IMR-90 (cell line): ENCODE measurements at regions not wholly inside any gene's neighbourhood (a gene's known extent, or its start where the extent isn't known, plus 50 kb on each side); places are given as distances from the start of the nearest gene placed in this dataset.

ENCODE experiments used
- ATAC-seq: fragments of 200-7000 bp; cut with Tn5 transposase; 2 replicates; pipeline ENCODE4 v1.9.1; 2020; ENCODE audit warnings: low read depth, mild to moderate bottlenecking, moderate library complexity
- BruUV-seq: library from RNA; stranded (reverse); fragments of 400-500 nt; replicated peaks from 2 replicates; lab custom pipeline; 2021; lab: Mats Ljungman, UMichigan
- CTCF ChIA-PET: fragments of 300-600 bp; formaldehyde crosslinking; extraction: SDS; loops from one replicate; lab custom pipeline; 2021; ENCODE audit warnings: antibody characterized with exemption; lab: Yijun Ruan, JAX
- POLR2A ChIA-PET: fragments of 300-600 bp; sonication (Branson Sonifier 250); formaldehyde crosslinking; loops from one replicate; lab custom pipeline; 2022; ENCODE audit warnings: antibody characterized with exemption; ENCODE audit not compliant: unreplicated experiment; lab: Charles Lee
- DNase-seq: peaks from one replicate; pipeline ENCODE4 v3.0.0; 2013
- H2AFZ ChIP-seq: replicated peaks from 2 replicates; pipeline ENCODE3; 2013; ENCODE audit warnings: low read length, mild to moderate bottlenecking; ENCODE audit not compliant: poor library complexity
- H2AK5ac ChIP-seq: 2 replicates; pipeline ENCODE4 v1.6.1; 2013; ENCODE audit warnings: low read depth, low read length, inconsistent platforms
- H2AK9ac ChIP-seq: replicated peaks from 2 replicates; pipeline ENCODE3; 2013; ENCODE audit warnings: mild to moderate bottlenecking, low read depth, low read length, moderate library complexity; ENCODE audit not compliant: poor library complexity
- H2BK120ac ChIP-seq: 2 replicates; pipeline ENCODE4 v1.6.1; 2013; ENCODE audit warnings: low read depth, low read length, inconsistent platforms
- H2BK15ac ChIP-seq: 3 replicates; pipeline ENCODE4 v1.6.1; 2013; ENCODE audit warnings: low read depth, low read length, inconsistent platforms
- H2BK20ac ChIP-seq: 2 replicates; pipeline ENCODE4 v1.6.1; 2013; ENCODE audit warnings: low read depth, mild to moderate bottlenecking, inconsistent platforms, low read length, moderate library complexity
- H2BK5ac ChIP-seq: 2 replicates; pipeline ENCODE4 v1.6.1; 2013; ENCODE audit warnings: mild to moderate bottlenecking, low read depth, low read length, inconsistent platforms; ENCODE audit not compliant: poor library complexity, severe bottlenecking
- H3K14ac ChIP-seq: replicated peaks from 2 replicates; pipeline ENCODE4 v1.6.1; 2013; ENCODE audit warnings: low read depth, low read length, inconsistent platforms
- H3K18ac ChIP-seq: 2 replicates; pipeline ENCODE4 v1.6.1; 2013; ENCODE audit warnings: low read depth, low read length, control low read depth
- H3K23ac ChIP-seq: 2 replicates; pipeline ENCODE4 v1.6.1; 2013; ENCODE audit warnings: low read depth, low read length, inconsistent platforms
- H3K27ac ChIP-seq: 2 replicates; pipeline ENCODE4 v1.5.1; 2013; ENCODE audit warnings: mild to moderate bottlenecking, control low read depth, low read length; ENCODE audit not compliant: insufficient read depth
- H3K27me3 ChIP-seq: 2 replicates; pipeline ENCODE4 v1.6.1; 2013; ENCODE audit warnings: low read length; ENCODE audit not compliant: control insufficient read depth, insufficient read depth
- H3K36me3 ChIP-seq: 2 replicates; pipeline ENCODE4 v1.6.1; 2013; ENCODE audit warnings: low read length, mixed read lengths; ENCODE audit not compliant: control insufficient read depth, insufficient read depth
- H3K4ac ChIP-seq: 2 replicates; pipeline ENCODE4 v1.6.1; 2013; ENCODE audit warnings: low read depth, low read length, inconsistent platforms
- H3K4me1 ChIP-seq: 2 replicates; pipeline ENCODE4 v1.6.1; 2013; ENCODE audit warnings: low read length, mixed read lengths; ENCODE audit not compliant: control insufficient read depth, insufficient read depth
- H3K4me2 ChIP-seq: 2 replicates; pipeline ENCODE4 v1.6.1; 2013; ENCODE audit warnings: low read depth, mild to moderate bottlenecking, control low read depth, low read length, moderate library complexity
- H3K4me3 ChIP-seq: 2 replicates; pipeline ENCODE4 v1.5.1; 2013; ENCODE audit warnings: low read depth, mild to moderate bottlenecking, control low read depth, low read length, moderate library complexity; ENCODE audit not compliant: insufficient read depth
- H3K56ac ChIP-seq: 2 replicates; pipeline ENCODE4 v1.6.1; 2013; ENCODE audit warnings: low read length, inconsistent platforms; ENCODE audit not compliant: insufficient read depth; ENCODE audit errors: extremely low read depth
- H3K79me1 ChIP-seq, 2 experiments: 2 replicates each; pipeline ENCODE4 v1.6.1; 2013; ENCODE audit warnings: low read length in 2 of 2, inconsistent platforms in 1 of 2, low read depth in 1 of 2
- H3K9ac ChIP-seq: 2 replicates; pipeline ENCODE4 v1.6.1; 2013; ENCODE audit warnings: low read depth, low read length, control low read depth
- H3K9me1 ChIP-seq: 2 replicates; pipeline ENCODE4 v1.6.1; 2013; ENCODE audit warnings: low read length, inconsistent platforms; ENCODE audit not compliant: insufficient read depth
- H3K9me3 ChIP-seq: 2 replicates; pipeline ENCODE4 v1.6.1; 2013; ENCODE audit warnings: low read length; ENCODE audit not compliant: control insufficient read depth, insufficient read depth
- H4K20me1 ChIP-seq: 2 replicates; pipeline ENCODE4 v1.6.1; 2013; ENCODE audit warnings: low read length, inconsistent platforms; ENCODE audit not compliant: insufficient read depth
- H4K5ac ChIP-seq: 2 replicates; pipeline ENCODE4 v1.6.1; 2013; ENCODE audit warnings: mild to moderate bottlenecking, low read depth, low read length, control low read depth
- H4K8ac ChIP-seq, 2 experiments: 2 replicates each; pipeline ENCODE4 v1.6.1; 2013; ENCODE audit warnings: low read depth in 2 of 2, low read length in 2 of 2, control low read depth in 1 of 2, inconsistent platforms in 1 of 2
- H4K91ac ChIP-seq: 2 replicates; pipeline ENCODE4 v1.6.1; 2013; ENCODE audit warnings: low read depth, low read length, inconsistent platforms; ENCODE audit not compliant: insufficient read depth
- CEBPB ChIP-seq: IDR thresholded peaks from 2 replicates; pipeline ENCODE4 v1.6.1; 2012; ENCODE audit warnings: low read depth, low read length, improper control_type of control experiment
- CTCF ChIP-seq: conservative IDR thresholded peaks from 2 replicates; pipeline ENCODE4 v1.5.1; 2012; ENCODE audit warnings: mild to moderate bottlenecking, low read depth, low read length, improper control_type of control experiment
- WGBS, 2 experiments: methylation state at CpG; one replicate each; pipeline versions ENCODE4 v1.1.5 to v1.1.7; 2013; ENCODE audit warnings: missing lambda C conversion rate in 2 of 2; ENCODE audit not compliant: insufficient read length in 1 of 2; ENCODE audit errors: extremely low coverage in 2 of 2; 5-methylcytosine and 5-hydroxymethylcytosine counted together
- dilution Hi-C: fragments of 300-500 bp; cut with HindIII; formaldehyde crosslinking; loops from one replicate; pipeline ENCODE4 v1.14.3; 2018; ENCODE audit warnings: low sequenced_read_pairs; ENCODE audit not compliant: unreplicated experiment
- in situ Hi-C: fragments of 300-500 bp; cut with MboI; formaldehyde crosslinking; loops from 3 replicates; pipeline ENCODE4 v1.14.3; 2019; ENCODE audit warnings: low sequenced_read_pairs, inconsistent platforms, mixed read lengths
- intact Hi-C: fragments of 100-400 bp; cut with micrococcal nuclease; formaldehyde crosslinking; loops from 2 replicates; pipeline ENCODE4 v1.10.0; 2022

GRCh38 chr13:57250472-57250871, 83.5 kb downstream of the PRR20E start:
- H3K4me2 ChIP-seq, result no peak overlapping the region
- H3K36me3 ChIP-seq, result no peaks in the 10 kb centered on the region
- no peak for ATAC-seq
- no peak overlapping the region for H4K8ac ChIP-seq
- H3K18ac ChIP-seq, result no peak overlapping the region
- ChIA-PET CTCF (no interaction called here), POLR2A (no interaction called here)
- H3K4ac ChIP-seq, result no peak overlapping the region
- H4K91ac ChIP-seq, result no peak overlapping the region
- no peak overlapping the region for H2AK5ac ChIP-seq
- DNase-seq, result no peak
- no peak overlapping the region for H3K23ac ChIP-seq
- no peak overlapping the region for H4K5ac ChIP-seq
- H3K79me1 ChIP-seq, result no peaks in the 10 kb centered on the region
- H2BK120ac ChIP-seq, result no peak overlapping the region
- H2AK9ac ChIP-seq, result no peak overlapping the region
- H3K9ac ChIP-seq, result no peak overlapping the region
- dilution Hi-C loops (no loop called here), in situ Hi-C loops (no loop called here), intact Hi-C loops (no loop called here)
- no TSS peak for BruUV-seq
- no peak overlapping the region for H2BK20ac ChIP-seq
- no peaks in the 10 kb centered on the region for H3K4me1 ChIP-seq
- peaks cover 4% of the 10 kb centered on the region; the same call in 1 of the 2 replicates for H3K9me3 ChIP-seq
- no peak overlapping the region for H3K4me3 ChIP-seq
- no peak overlapping the region for H3K14ac ChIP-seq
- no peaks in the 10 kb centered on the region for H4K20me1 ChIP-seq
- no peak overlapping the region for H3K27ac ChIP-seq
- no peak overlapping the region for H2BK5ac ChIP-seq
- H2AFZ ChIP-seq, result no peak overlapping the region
- no CpG with 5 or more reads among the region's 2 CpGs for WGBS, 2 experiments
- no peaks in the 10 kb centered on the region for H3K27me3 ChIP-seq
- TF ChIP-seq CEBPB (no peak), CTCF (no peak)
- H2BK15ac ChIP-seq, result no peak overlapping the region
- no peaks in the 10 kb centered on the region for H3K9me1 ChIP-seq
- H3K56ac ChIP-seq, result no peak overlapping the region
